GM18499 (cell line): ENCODE measurements at regions not wholly inside any gene's neighbourhood (a gene's known extent, or its start where the extent isn't known, plus 50 kb on each side); places are given as distances from the start of the nearest gene placed in this dataset.

Experiments used
- ATAC-seq: cut with Tn5 transposase; IDR thresholded peaks from one replicate; pipeline ENCODE4 v1.9.1; 2021; ENCODE audit warnings: moderate number of reproducible peaks; ENCODE audit not compliant: insufficient read depth, unreplicated experiment

DNA sequence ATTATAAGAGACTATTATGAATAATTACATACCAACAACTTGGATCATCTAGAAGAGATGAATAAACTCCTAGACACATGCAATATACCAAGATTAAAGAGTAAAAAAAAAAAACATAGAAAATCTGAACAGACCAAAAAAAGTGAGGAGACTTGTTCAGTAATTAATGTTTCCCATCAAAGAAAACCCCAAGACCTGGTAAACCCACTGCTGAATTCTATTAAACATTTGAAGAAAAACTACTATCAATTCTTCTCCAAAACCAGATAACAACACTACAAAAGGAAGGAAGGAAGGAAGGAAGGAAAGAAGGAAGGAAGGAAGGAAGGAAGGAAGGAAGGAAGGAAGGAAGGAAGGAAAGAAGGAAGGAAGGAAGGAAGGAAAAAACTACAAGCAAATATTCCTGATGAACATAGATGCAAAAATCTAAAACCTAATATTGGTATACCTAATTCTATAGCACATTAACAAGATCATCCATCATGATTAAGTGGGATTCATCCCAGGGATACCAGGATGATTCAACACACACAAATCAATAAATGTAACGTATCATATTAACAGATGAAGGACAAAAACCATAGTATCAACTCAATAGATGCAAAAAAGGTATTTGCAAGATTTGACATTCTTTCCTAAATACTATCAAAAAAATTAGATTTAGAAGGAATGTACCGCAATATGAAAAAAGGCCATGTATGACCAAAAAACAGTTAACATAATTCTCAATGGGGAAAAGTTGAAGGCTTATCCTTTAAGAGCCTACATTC is 445.5 kb downstream of the KCNH5 start:
- no peak for ATAC-seq

DNA sequence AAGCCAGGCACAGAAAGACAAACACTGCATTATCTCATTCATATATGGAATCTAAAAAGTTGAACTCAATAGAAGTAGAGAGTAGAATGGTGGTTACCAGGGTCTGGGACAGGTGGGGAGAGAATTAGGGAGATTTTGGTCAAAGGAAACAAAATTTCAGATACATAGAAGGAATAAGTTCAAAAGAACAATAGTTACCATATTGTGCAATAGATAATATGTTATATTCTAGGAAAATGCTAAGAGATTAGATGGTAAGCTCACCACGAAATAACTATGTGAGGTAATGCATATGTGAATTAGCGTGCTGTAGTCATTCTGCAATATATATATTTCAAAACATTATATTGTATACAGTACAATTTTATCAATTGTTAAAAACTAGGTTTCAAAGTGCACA is 442.5 kb downstream of the KCNH5 start:
- no peak for ATAC-seq

DNA sequence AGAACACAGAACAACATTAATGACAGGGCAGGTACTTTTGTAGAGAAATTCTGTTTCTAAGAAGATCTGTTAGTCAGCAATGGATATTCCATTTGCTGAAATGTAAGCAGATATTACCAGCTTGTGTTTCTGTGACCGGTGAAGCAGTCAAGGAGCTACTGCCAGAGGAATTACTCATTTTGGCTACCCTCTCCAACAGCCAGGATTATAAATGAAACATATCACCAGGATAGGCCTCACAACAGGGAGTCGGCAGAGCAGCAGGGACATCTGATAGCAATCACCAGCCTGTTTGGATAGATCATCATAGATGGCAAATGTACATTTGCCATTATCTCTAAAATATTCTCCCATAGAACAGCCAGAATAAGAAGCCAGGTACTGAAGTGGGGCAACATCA is 440.7 kb downstream of the KCNH5 start:
- ATAC-seq, result no peak

DNA sequence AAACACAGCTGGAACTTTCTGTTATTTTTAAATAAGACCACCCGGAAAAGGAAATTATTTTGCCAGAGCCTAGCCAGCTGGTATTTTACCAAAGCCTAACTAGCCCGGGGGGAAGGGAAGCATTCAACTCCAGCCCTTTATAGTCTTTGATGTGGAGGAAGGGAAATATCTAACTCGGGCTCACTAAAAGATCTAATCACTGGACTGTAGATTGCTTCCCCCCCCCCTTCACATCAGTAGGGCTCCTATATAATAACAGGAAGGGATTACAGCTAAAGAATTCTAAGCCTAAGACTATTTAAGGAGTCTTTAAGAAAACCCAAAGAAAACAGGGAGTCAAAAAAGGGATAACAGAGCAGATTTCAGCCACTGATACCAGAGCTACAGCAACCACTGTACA is 431.1 kb downstream of the KCNH5 start:
- no peak for ATAC-seq

DNA sequence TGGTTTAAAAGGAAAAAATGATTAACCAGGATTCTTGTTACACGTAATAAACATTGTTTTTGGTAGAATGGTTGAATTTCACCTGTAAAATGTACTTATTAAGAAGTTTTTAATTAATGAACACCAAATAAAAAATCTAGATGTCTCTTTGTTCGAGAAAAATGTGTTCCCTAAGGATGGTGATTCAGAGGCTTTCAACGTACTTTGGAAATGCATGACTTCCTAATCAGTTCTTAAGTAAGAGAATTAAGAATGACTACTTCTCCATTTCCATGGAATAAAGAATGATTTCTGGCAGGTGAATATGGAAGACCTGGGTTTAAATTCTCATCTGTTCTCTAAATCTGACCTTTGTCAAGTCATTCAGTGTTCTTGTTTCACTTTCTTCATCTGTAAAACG is 428.6 kb downstream of the KCNH5 start:
- ATAC-seq, result no peak

DNA sequence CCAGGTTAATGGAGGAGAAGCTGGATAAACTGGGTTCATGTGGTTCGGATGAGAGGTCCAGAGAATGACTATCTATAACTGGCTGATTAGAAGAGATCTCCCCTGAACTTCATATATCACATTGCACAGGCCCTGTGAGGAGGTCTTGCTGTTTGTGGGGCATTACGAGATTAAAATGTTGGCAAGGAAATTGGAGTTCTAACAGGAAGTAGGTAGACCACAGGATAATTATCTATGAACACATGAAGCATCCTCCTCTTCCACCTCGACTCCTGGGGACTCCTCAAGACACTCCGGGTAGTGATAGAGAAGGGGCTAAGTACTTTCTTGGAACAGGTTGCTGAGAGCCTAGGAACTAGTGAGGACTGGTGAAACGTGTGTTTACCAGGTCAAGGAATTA is 418.8 kb downstream of the KCNH5 start:
- no peak for ATAC-seq

DNA sequence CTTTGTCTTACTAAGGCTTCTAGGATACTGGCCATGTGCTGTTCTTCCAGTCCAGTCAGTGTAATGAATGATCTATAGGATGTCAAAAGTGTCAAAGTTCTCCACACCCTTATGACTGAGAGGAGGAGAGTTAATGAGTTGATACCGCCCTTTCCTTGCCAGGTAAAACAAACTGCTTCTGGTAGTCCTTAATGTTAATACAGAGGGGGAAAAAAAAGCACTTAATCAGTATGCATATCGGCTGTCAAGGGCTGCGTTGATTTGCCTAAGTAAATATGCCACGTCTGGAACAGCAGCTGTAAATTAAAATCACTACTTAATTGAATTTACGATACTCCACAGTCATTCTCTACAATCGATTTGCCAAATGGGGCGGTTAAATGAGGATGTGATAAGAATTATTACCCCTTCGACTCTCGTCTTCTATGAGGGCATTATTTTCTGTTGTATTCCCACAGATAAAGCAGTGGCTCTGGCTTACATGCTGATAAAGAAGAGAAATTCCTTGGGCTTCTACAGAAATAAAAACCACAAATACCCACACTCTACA is 416.0 kb downstream of the KCNH5 start:
- no peak for ATAC-seq

DNA sequence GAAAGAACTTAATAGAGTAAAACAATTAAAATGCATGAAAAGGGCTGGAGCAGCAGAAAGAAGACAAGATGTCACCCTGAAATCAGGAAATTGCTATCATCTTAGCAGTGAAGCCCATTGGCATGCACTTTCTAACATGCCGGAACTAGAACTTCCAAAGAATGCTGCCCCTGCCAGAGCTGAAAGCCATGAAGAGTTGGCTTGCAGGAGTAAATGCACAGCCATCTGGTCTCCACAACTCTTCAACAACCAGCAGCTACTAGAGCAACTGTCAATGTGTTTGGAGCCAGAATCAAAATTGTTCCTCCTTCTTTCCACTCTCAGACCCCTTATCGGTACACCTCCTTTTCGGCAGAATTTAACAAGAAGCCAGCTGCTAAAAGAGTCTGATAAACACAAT is 414.1 kb downstream of the KCNH5 start:
- no peak for ATAC-seq

DNA sequence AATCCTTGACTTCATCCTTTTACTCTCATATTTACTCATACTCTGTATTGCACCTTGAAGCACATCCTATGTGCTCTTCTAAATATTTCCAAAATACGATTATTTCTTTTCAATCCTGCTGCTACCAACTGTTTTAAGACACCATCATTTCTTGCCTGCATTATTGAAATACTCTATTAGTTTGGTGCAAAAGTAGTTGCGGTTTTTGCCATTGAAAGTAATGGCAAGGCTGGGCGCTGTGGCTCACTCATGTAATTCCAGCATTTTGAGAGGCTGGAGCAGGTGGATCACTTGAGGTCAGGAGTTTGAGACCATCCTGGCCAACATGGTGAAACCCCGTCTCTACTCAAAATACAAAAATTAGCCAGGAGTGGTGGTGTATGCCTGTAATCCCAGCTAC is 412.5 kb downstream of the KCNH5 start:
- ATAC-seq, result no peak

DNA sequence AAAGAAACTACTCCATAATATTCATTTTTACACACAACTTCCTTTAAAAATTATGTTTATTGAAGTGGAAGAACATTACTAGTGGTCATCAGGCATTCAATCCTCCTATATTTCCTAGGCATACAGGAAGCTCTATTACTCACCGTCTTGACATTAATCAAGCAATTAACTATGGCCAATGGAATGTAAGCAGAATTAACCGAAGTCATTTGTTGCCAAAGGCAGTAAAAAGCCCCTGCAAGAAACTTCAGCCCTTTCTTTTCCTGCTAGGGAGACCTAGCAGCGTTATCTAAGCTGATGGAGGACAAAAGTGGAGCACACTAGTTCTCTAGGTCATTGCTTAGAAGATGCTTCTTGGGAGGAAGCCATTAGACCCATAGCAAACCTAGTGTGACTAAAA is 399.6 kb downstream of the KCNH5 start:
- no peak for ATAC-seq
